ENCODE measurements at regions not wholly inside any gene's neighbourhood (a gene's known extent, or its start where the extent isn't known, plus 50 kb on each side); places are given as distances from the start of the nearest gene placed in this dataset.
"Not testable (repeated sequence)": the region's sequence is repeated elsewhere in the genome, so short reads cannot be mapped to it uniquely, and the experiment has no call there.

- H3K27ac ChIP-seq = no peak overlapping the region
- H3K27me3 ChIP-seq (ENCODE audit: insufficient read depth, low read depth) = no peaks in the 10 kb centered on the region
- intact Hi-C loops (cut with micrococcal nuclease; ENCODE audit: unreplicated experiment) = no loop called here
- no peak overlapping the region for H3K4me3 ChIP-seq
- no peaks in the 10 kb centered on the region for H4K20me1 ChIP-seq (ENCODE audit: insufficient read depth)
- TF ChIP-seq CTCF (conservative IDR thresholded peaks at IDR 0.05) = no peak
- TF ChIP-seq EZH2 (IDR thresholded peaks at IDR 0.05; ENCODE audit: low read depth) = no peak
- H2AFZ ChIP-seq = no peak overlapping the region
- 0 out of 2 replicates have a peak, but pooled peaks cover 4% of the 10 kb centered on the region for H3K4me1 ChIP-seq (replicated peaks; ENCODE audit: insufficient read depth)
- ChIA-PET POLR2A (ENCODE audit: unreplicated experiment) (no interaction called here), CTCF (no interaction called here)
- no peak overlapping the region for H3K4me2 ChIP-seq
- H3F3A ChIP-seq (ENCODE audit: insufficient read depth, low read depth) = no peaks in the 10 kb centered on the region
- H3K36me3 ChIP-seq (ENCODE audit: low read depth) = no peaks in the 10 kb centered on the region
- H3K79me2 ChIP-seq (ENCODE audit: low read depth) = no peaks in the 10 kb centered on the region
- no peak for DNase-seq
- BruUV-seq (replicated peaks) = no TSS peak
- no peaks in the 10 kb centered on the region for H3K9me3 ChIP-seq (ENCODE audit: insufficient read depth, low read depth)
- no peaks in the 10 kb centered on the region for H3K9me2 ChIP-seq (ENCODE audit: insufficient read depth)
Observed at GRCh38 chr3:112709911-112710310, 69.0 kb upstream of the CCDC80 start.

GRCh38 chr3:112699436-112699978 lies 58.6 kb upstream of the CCDC80 start:
- Histone ChIP-seq H3K9me2 (ENCODE audit: insufficient read depth) (no peaks in the 10 kb centered on the region), H2AFZ (no peak overlapping the region), H3K4me1 (replicated peaks; ENCODE audit: insufficient read depth) (peaks cover 5% of the 10 kb centered on the region; the same call in 1 of the 2 replicates), H3K36me3 (ENCODE audit: low read depth) (no peaks in the 10 kb centered on the region), H3K4me2 (no peak overlapping the region), H3F3A (ENCODE audit: insufficient read depth, low read depth) (no peaks in the 10 kb centered on the region), H3K9me3 (ENCODE audit: insufficient read depth, low read depth) (peaks cover 15% of the 10 kb centered on the region; the same call in 1 of the 2 replicates), H3K27ac (no peak overlapping the region), H3K4me3 (no peak overlapping the region), H3K27me3 (ENCODE audit: insufficient read depth, low read depth) (no peaks in the 10 kb centered on the region), H4K20me1 (ENCODE audit: insufficient read depth) (no peaks in the 10 kb centered on the region), H3K79me2 (ENCODE audit: low read depth) (no peaks in the 10 kb centered on the region)
- peak in 1 of 2 experiments; percentile 47 for DNase-seq
- ChIA-PET CTCF (no interaction called here), POLR2A (ENCODE audit: unreplicated experiment) (no interaction called here)
- 0 out of 2 replicates have a peak, but pooled peaks have one; percentile 29 for TF ChIP-seq CTCF (conservative IDR thresholded peaks at IDR 0.05)
- TF ChIP-seq EZH2 (IDR thresholded peaks at IDR 0.05; ENCODE audit: low read depth) = no peak
- intact Hi-C loops (cut with micrococcal nuclease; ENCODE audit: unreplicated experiment) = loop anchor here (1.0 kb wide), 1 partner anchor 56 kb away; no protein-coding TSS in a partner anchor
- no TSS peak for BruUV-seq (replicated peaks)

- DNase-seq; CTCF ChIA-PET; H3K27ac ChIP-seq; H2AFZ ChIP-seq; H4K20me1 ChIP-seq (ENCODE audit: insufficient read depth); H3F3A ChIP-seq (ENCODE audit: insufficient read depth, low read depth); intact Hi-C loops (cut with micrococcal nuclease; ENCODE audit: unreplicated experiment); H3K4me2 ChIP-seq; H3K4me1 ChIP-seq (replicated peaks; ENCODE audit: insufficient read depth); H3K79me2 ChIP-seq (ENCODE audit: low read depth); H3K36me3 ChIP-seq (ENCODE audit: low read depth); BruUV-seq (replicated peaks); H3K4me3 ChIP-seq; H3K9me2 ChIP-seq (ENCODE audit: insufficient read depth); POLR2A ChIA-PET (ENCODE audit: unreplicated experiment); H3K27me3 ChIP-seq (ENCODE audit: insufficient read depth, low read depth): not testable (repeated sequence)
- peaks cover 15% of the 10 kb centered on the region; the same call in 1 of the 2 replicates for H3K9me3 ChIP-seq (ENCODE audit: insufficient read depth, low read depth)
Observed at GRCh38 chr3:112698442-112698841, 57.5 kb upstream of the CCDC80 start.

- H2AFZ ChIP-seq; BruUV-seq (replicated peaks); DNase-seq; H3K4me2 ChIP-seq; H4K20me1 ChIP-seq (ENCODE audit: insufficient read depth); H3K27ac ChIP-seq; H3K36me3 ChIP-seq (ENCODE audit: low read depth); H3K27me3 ChIP-seq (ENCODE audit: insufficient read depth, low read depth); POLR2A ChIA-PET (ENCODE audit: unreplicated experiment); H3K4me3 ChIP-seq; H3K9me2 ChIP-seq (ENCODE audit: insufficient read depth); H3K9me3 ChIP-seq (ENCODE audit: insufficient read depth, low read depth); H3K4me1 ChIP-seq (replicated peaks; ENCODE audit: insufficient read depth); CTCF ChIA-PET; H3F3A ChIP-seq (ENCODE audit: insufficient read depth, low read depth); H3K79me2 ChIP-seq (ENCODE audit: low read depth); intact Hi-C loops (cut with micrococcal nuclease; ENCODE audit: unreplicated experiment): not testable (repeated sequence)
Observed at GRCh38 chr3:112696244-112696643, 55.3 kb upstream of the CCDC80 start.

- H3K9me3 ChIP-seq (ENCODE audit: insufficient read depth, low read depth); H3K27ac ChIP-seq; H3F3A ChIP-seq (ENCODE audit: insufficient read depth, low read depth); BruUV-seq (replicated peaks); H3K36me3 ChIP-seq (ENCODE audit: low read depth); H3K4me1 ChIP-seq (replicated peaks; ENCODE audit: insufficient read depth); H3K27me3 ChIP-seq (ENCODE audit: insufficient read depth, low read depth); POLR2A ChIA-PET (ENCODE audit: unreplicated experiment); H3K4me2 ChIP-seq; H2AFZ ChIP-seq; intact Hi-C loops (cut with micrococcal nuclease; ENCODE audit: unreplicated experiment); H3K4me3 ChIP-seq; H3K9me2 ChIP-seq (ENCODE audit: insufficient read depth); H4K20me1 ChIP-seq (ENCODE audit: insufficient read depth); DNase-seq; H3K79me2 ChIP-seq (ENCODE audit: low read depth); CTCF ChIA-PET: not testable (repeated sequence)
Observed at GRCh38 chr3:112695377-112696108, 54.6 kb upstream of the CCDC80 start.

GRCh38 chr3:112694906-112695305 lies 54.0 kb upstream of the CCDC80 start:
- H3K4me1 ChIP-seq (replicated peaks; ENCODE audit: insufficient read depth); H3K9me2 ChIP-seq (ENCODE audit: insufficient read depth); H3K4me2 ChIP-seq; BruUV-seq (replicated peaks); H3K4me3 ChIP-seq; H3K9me3 ChIP-seq (ENCODE audit: insufficient read depth, low read depth); H3K79me2 ChIP-seq (ENCODE audit: low read depth); H2AFZ ChIP-seq; H3K27ac ChIP-seq; CTCF ChIA-PET; intact Hi-C loops (cut with micrococcal nuclease; ENCODE audit: unreplicated experiment); H3F3A ChIP-seq (ENCODE audit: insufficient read depth, low read depth); H3K36me3 ChIP-seq (ENCODE audit: low read depth); H3K27me3 ChIP-seq (ENCODE audit: insufficient read depth, low read depth); DNase-seq; H4K20me1 ChIP-seq (ENCODE audit: insufficient read depth): not testable (repeated sequence)
- POLR2A ChIA-PET (ENCODE audit: unreplicated experiment) = interaction anchor here (0.6 kb wide), 1 partner anchor 42 kb away, joined by 3 read pairs; no protein-coding TSS in a partner anchor
